ENCODE measurements at regions not wholly inside any gene's neighbourhood (a gene's known extent, or its start where the extent isn't known, plus 50 kb on each side); places are given as distances from the start of the nearest gene placed in this dataset.

DNA sequence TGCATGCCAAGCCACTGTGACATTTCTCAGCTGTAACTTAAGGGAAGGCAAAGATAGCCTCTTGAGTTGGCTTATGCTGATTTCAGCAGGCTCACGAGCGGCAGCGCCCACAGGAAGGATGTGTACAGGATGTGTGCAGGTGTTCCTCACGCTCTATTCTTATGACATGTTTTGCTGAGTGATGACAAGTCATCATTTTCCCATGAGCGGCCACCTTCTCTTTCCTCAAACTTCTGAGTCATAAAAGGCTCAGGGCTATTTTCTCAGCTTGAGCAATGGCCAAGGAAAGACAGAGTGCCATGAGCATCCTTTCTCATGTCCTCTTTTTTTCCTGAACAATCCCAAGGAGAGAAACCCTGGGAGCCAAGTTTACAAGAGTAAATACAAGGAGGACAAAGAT is 365.9 kb downstream of the PLK2 start:
- no peak for TF ChIP-seq CTCF (IDR thresholded peaks at IDR 0.05)
- DNase-seq (peak; percentile 20), ATAC-seq (peak; percentile 34)
- intact Hi-C loops (cut with micrococcal nuclease) = no loop called here
- H3K36me3 Mint-ChIP-seq (ENCODE audit: low read depth) = no peaks in the 10 kb centered on the region
- no peak overlapping the region for H3K27ac Mint-ChIP-seq
- H3K9me3 Mint-ChIP-seq = peaks cover 4% of the 10 kb centered on the region
- H3K27me3 Mint-ChIP-seq = peaks cover 2% of the 10 kb centered on the region
- ChIA-PET CTCF (no interaction called here), POLR2A (no interaction called here)
- no peak overlapping the region for H3K4me3 Mint-ChIP-seq
- no peaks in the 10 kb centered on the region for H3K4me1 Mint-ChIP-seq (ENCODE audit: low read depth)

DNA sequence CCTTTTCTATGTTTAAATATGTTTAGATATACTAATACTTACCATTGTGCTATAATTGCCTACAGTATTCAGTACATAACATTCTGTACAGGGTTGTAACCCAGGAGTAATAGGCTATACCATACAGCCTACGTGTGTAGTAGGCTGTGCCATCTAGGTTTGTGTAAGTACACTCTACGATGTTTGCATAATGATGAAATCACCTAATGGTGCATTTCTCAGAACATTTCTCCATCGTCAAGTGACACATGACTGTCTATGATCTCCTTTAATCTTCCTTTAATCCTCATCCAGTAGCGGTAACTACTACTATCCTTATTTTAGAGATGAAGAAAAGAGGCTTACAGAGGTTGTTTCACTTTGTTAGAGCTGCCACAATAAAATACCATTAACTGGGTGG is 369.2 kb downstream of the PLK2 start:
- DNase-seq (no peak), ATAC-seq (no peak)
- peaks cover 2% of the 10 kb centered on the region for H3K27me3 Mint-ChIP-seq
- CTCF ChIA-PET = no interaction called here
- H3K4me3 Mint-ChIP-seq = no peak overlapping the region
- POLR2A ChIA-PET = no interaction called here
- peaks cover 2% of the 10 kb centered on the region for H3K9me3 Mint-ChIP-seq
- intact Hi-C loops (cut with micrococcal nuclease) = no loop called here
- H3K4me1 Mint-ChIP-seq (ENCODE audit: low read depth) = no peaks in the 10 kb centered on the region
- no peak overlapping the region for H3K27ac Mint-ChIP-seq
- no peaks in the 10 kb centered on the region for H3K36me3 Mint-ChIP-seq (ENCODE audit: low read depth)
- TF ChIP-seq CTCF (IDR thresholded peaks at IDR 0.05) = no peak

DNA sequence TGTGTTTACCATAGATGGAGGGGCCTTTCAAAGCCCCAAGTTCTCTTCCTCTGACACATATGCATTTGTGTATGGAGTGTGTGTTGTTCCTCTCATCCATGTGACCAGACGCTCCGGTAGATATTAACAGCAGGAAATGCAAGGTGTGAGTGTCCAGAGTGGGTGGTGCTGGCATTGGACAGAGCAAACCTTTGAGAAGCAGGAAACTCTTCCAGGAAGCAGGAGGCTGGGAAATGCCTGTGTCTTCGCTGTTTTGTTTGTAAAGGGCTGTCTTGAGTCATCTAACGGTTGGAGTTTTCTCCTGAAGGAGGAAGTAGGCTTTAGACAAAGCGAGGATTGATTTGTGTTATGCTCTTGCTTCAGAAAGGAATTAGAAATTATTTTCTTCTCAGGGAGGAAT is 370.9 kb downstream of the PLK2 start:
- ChIA-PET CTCF (no interaction called here), POLR2A (no interaction called here)
- Mint-ChIP-seq H3K9me3 (no peaks in the 10 kb centered on the region), H3K4me1 (ENCODE audit: low read depth) (no peaks in the 10 kb centered on the region), H3K36me3 (ENCODE audit: low read depth) (no peaks in the 10 kb centered on the region), H3K27me3 (no peaks in the 10 kb centered on the region), H3K27ac (no peak overlapping the region), H3K4me3 (no peak overlapping the region)
- intact Hi-C loops (cut with micrococcal nuclease) = no loop called here
- ATAC-seq (no peak), DNase-seq (no peak)
- no peak for TF ChIP-seq CTCF (IDR thresholded peaks at IDR 0.05)

- no peak for ATAC-seq
- no peak overlapping the region for H3K27ac Mint-ChIP-seq
- H3K36me3 Mint-ChIP-seq (ENCODE audit: low read depth) = no peaks in the 10 kb centered on the region
- H3K4me1 Mint-ChIP-seq (ENCODE audit: low read depth) = no peaks in the 10 kb centered on the region
- H3K4me3 Mint-ChIP-seq = no peak overlapping the region
- CTCF ChIA-PET = no interaction called here
- TF ChIP-seq CTCF (IDR thresholded peaks at IDR 0.05) = no peak
- POLR2A ChIA-PET = no interaction called here
- DNase-seq = no peak
- intact Hi-C loops (cut with micrococcal nuclease) = no loop called here
- H3K27me3 Mint-ChIP-seq = no peaks in the 10 kb centered on the region
- no peaks in the 10 kb centered on the region for H3K9me3 Mint-ChIP-seq
These were observed 372.0 kb downstream of the PLK2 start for GRCh38 chr5:58087905-58088304.

GRCh38 chr5:58087123-58087522 is 372.8 kb downstream of the PLK2 start:
- Mint-ChIP-seq H3K4me1 (ENCODE audit: low read depth) (no peaks in the 10 kb centered on the region), H3K36me3 (ENCODE audit: low read depth) (no peaks in the 10 kb centered on the region), H3K4me3 (no peak overlapping the region), H3K27me3 (no peaks in the 10 kb centered on the region), H3K9me3 (no peaks in the 10 kb centered on the region), H3K27ac (no peak overlapping the region)
- intact Hi-C loops (cut with micrococcal nuclease) = no loop called here
- POLR2A ChIA-PET = no interaction called here
- CTCF ChIA-PET = no interaction called here
- TF ChIP-seq CTCF (IDR thresholded peaks at IDR 0.05) = no peak
- no peak for DNase-seq
- no peak for ATAC-seq
